Type B pancreatic cell (in vitro differentiated cells): ENCODE measurements at regions not wholly inside any gene's neighbourhood (a gene's known extent, or its start where the extent isn't known, plus 50 kb on each side); places are given as distances from the start of the nearest gene placed in this dataset.
"Not testable (repeated sequence)": the region's sequence is repeated elsewhere in the genome, so short reads cannot be mapped to it uniquely, and the experiment has no call there.

ENCODE experiments used
- DNase-seq: peaks from one replicate; pipeline ENCODE4 v3.0.0; 2021; ENCODE audit warnings: mixed read lengths; ENCODE audit not compliant: unreplicated experiment; ENCODE audit errors: extremely low spot score
- H3K27ac Mint-ChIP-seq: 2 replicates; pipeline ENCODE4 v1.8.0; 2021; ENCODE audit warnings: mild to moderate bottlenecking, mixed read lengths
- H3K27me3 Mint-ChIP-seq: 2 replicates; pipeline ENCODE4 v1.8.0; 2021; ENCODE audit warnings: mixed read lengths
- H3K36me3 Mint-ChIP-seq: 2 replicates; pipeline ENCODE4 v1.8.0; 2021; ENCODE audit warnings: mixed read lengths
- H3K4me1 Mint-ChIP-seq: one replicate; pipeline ENCODE4 v1.8.0; 2021; ENCODE audit warnings: mixed read lengths; ENCODE audit not compliant: unreplicated experiment
- H3K4me3 Mint-ChIP-seq: 2 replicates; pipeline ENCODE4 v1.8.0; 2021; ENCODE audit warnings: mild to moderate bottlenecking, mixed read lengths
- H3K9me3 Mint-ChIP-seq: 2 replicates; pipeline ENCODE4 v1.8.0; 2021; ENCODE audit warnings: mixed read lengths
- CTCF ChIP-seq: fragments of 200-600 bp; sonication (generic); conservative IDR thresholded peaks from 2 replicates; pipeline ENCODE4 v1.5.0; 2021; ENCODE audit warnings: antibody characterized with exemption, mild to moderate bottlenecking

- no peak overlapping the region for H3K4me3 Mint-ChIP-seq
- TF ChIP-seq CTCF = no peak
- no peaks in the 10 kb centered on the region for H3K9me3 Mint-ChIP-seq
- DNase-seq = no peak
- no peaks in the 10 kb centered on the region for H3K4me1 Mint-ChIP-seq
- no peaks in the 10 kb centered on the region for H3K36me3 Mint-ChIP-seq
- H3K27me3 Mint-ChIP-seq = peaks cover 4% of the 10 kb centered on the region
- H3K27ac Mint-ChIP-seq = no peak overlapping the region
Measured at GRCh38 chr4:24186466-24186865, 296.6 kb upstream of the PPARGC1A start.

- no peak for DNase-seq
- H3K4me1 Mint-ChIP-seq = no peaks in the 10 kb centered on the region
- no peak overlapping the region for H3K27ac Mint-ChIP-seq
- no peaks in the 10 kb centered on the region for H3K36me3 Mint-ChIP-seq
- TF ChIP-seq CTCF = no peak
- no peaks in the 10 kb centered on the region for H3K27me3 Mint-ChIP-seq
- H3K9me3 Mint-ChIP-seq = peaks cover 4% of the 10 kb centered on the region
- no peak overlapping the region for H3K4me3 Mint-ChIP-seq
Measured at GRCh38 chr4:24181005-24181404, 291.2 kb upstream of the PPARGC1A start.

- no peak overlapping the region for H3K27ac Mint-ChIP-seq
- no peak for DNase-seq
- H3K9me3 Mint-ChIP-seq = peaks cover 4% of the 10 kb centered on the region
- H3K36me3 Mint-ChIP-seq = no peaks in the 10 kb centered on the region
- H3K27me3 Mint-ChIP-seq = no peaks in the 10 kb centered on the region
- no peak for TF ChIP-seq CTCF
- H3K4me3 Mint-ChIP-seq = no peak overlapping the region
- H3K4me1 Mint-ChIP-seq = no peaks in the 10 kb centered on the region
Measured at GRCh38 chr4:24180586-24180985, 290.7 kb upstream of the PPARGC1A start.

GRCh38 chr4:24179201-24179840 is 289.5 kb upstream of the PPARGC1A start:
- H3K36me3 Mint-ChIP-seq = no peaks in the 10 kb centered on the region
- no peaks in the 10 kb centered on the region for H3K27me3 Mint-ChIP-seq
- no peaks in the 10 kb centered on the region for H3K4me1 Mint-ChIP-seq
- no peak for TF ChIP-seq CTCF
- H3K9me3 Mint-ChIP-seq = peaks cover 4% of the 10 kb centered on the region
- DNase-seq = no peak
- H3K4me3 Mint-ChIP-seq = no peak overlapping the region
- no peak overlapping the region for H3K27ac Mint-ChIP-seq

- not testable (repeated sequence) for H3K27ac Mint-ChIP-seq, H3K4me1 Mint-ChIP-seq, H3K27me3 Mint-ChIP-seq, H3K36me3 Mint-ChIP-seq, DNase-seq, H3K4me3 Mint-ChIP-seq, H3K9me3 Mint-ChIP-seq
Measured at GRCh38 chr4:24177443-24177842, 287.6 kb upstream of the PPARGC1A start.

GRCh38 chr4:24175707-24176106 is 285.9 kb upstream of the PPARGC1A start:
- no peak for DNase-seq
- Mint-ChIP-seq H3K4me3 (no peak overlapping the region), H3K9me3 (peaks cover 4% of the 10 kb centered on the region), H3K27ac (no peak overlapping the region), H3K4me1 (no peaks in the 10 kb centered on the region), H3K36me3 (no peaks in the 10 kb centered on the region), H3K27me3 (no peaks in the 10 kb centered on the region)
- no peak for TF ChIP-seq CTCF
